SH-SY5Y (cell line): ENCODE measurements at regions not wholly inside any gene's neighbourhood (a gene's known extent, or its start where the extent isn't known, plus 50 kb on each side); places are given as distances from the start of the nearest gene placed in this dataset.

Experiments used
- GATA2 ChIP-seq: IDR thresholded peaks from 2 replicates; pipeline ENCODE4 v1.6.1; 2011; ENCODE audit warnings: mild to moderate bottlenecking, low read depth, low read length
- GATA3 ChIP-seq: IDR thresholded peaks from 2 replicates; pipeline ENCODE4 v1.6.1; 2011; ENCODE audit warnings: low read depth, mild to moderate bottlenecking, low read length, moderate library complexity

DNA sequence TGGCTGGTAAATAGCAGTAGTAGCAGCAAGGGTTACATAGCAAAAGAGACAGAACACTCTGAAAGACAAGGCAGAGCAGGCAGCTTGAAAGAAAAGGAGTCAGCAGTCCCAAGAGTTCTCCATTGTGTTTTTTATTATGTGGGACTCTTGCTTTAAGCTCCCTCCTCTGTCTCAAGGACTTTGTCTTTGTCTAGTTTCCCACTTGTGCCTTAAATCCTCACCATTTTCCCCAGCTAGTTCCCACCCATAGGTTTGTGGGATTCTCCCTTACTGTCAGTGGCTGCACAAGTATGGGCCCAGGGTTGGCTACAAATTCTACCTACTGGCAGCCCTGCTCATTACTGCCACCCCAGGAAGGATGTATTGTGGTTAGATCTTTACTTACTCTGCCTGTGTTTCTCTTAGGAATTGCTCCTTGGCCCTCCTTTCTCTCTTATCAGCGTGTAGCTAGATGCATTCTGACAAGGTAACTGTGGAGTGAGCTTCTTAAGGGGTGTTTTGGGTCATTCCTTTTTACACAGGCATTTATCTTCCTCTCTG is 413.4 kb upstream of the PCDH9 start:
- TF ChIP-seq GATA2 = no peak
- no peak for TF ChIP-seq GATA3
